ENCODE measurements at regions not wholly inside any gene's neighbourhood (a gene's known extent, or its start where the extent isn't known, plus 50 kb on each side); places are given as distances from the start of the nearest gene placed in this dataset.

- TF ChIP-seq CTCF (IDR thresholded peaks at IDR 0.05; ENCODE audit: low read depth, low read length) (no peak), EZH2phosphoT487 (IDR thresholded peaks at IDR 0.05; ENCODE audit: low read depth) (no peak)
Measured at GRCh38 chr10:24027107-24027506, 181.8 kb upstream of the KIAA1217 start.
